T-cell (primary cell): ENCODE measurements at regions not wholly inside any gene's neighbourhood (a gene's known extent, or its start where the extent isn't known, plus 50 kb on each side); places are given as distances from the start of the nearest gene placed in this dataset.

Experiments
- ATAC-seq, 4 experiments: fragments of 200-7000 bp in 3 of 4; fragments of 150-1000 bp in 1 of 4; cut with Tn5 transposase; replicated peaks in 1 of 4; 1 replicate in 3 of 4; 2 replicates in 1 of 4; pipeline ENCODE4 v1.10.0; 2021; ENCODE audit warnings: moderate library complexity in 3 of 4, mild to moderate bottlenecking in 2 of 4, moderate number of reproducible peaks in 1 of 4
- CTCF ChIA-PET, 2 donors: fragments of 300-600 bp; sonication (Branson Sonifier 250); formaldehyde crosslinking; loops; one replicate each; lab custom pipeline; 2022; ENCODE audit warnings: antibody characterized with exemption in 2 of 2; lab: Charles Lee
- POLR2A ChIA-PET, 2 donors: fragments of 300-600 bp; sonication (Branson Sonifier 250); formaldehyde crosslinking; loops; one replicate each; lab custom pipeline; 2022; ENCODE audit warnings: antibody characterized with exemption in 2 of 2; lab: Charles Lee
- DNase-seq, 35 experiments: peaks; one replicate each; pipeline versions ENCODE4 v3.0.0 to v3.0.0-alpha.2; 2013 to 2023
- H3K27ac ChIP-seq: one replicate; pipeline ENCODE4 v1.5.1; 2013; ENCODE audit warnings: low read length
- H3K27me3 ChIP-seq, 2 experiments: replicated peaks in 1 of 2; 1 replicate in 1 of 2; 2 replicates in 1 of 2; pipeline versions ENCODE4 v1.6.1 to v1.7.0; 2013; ENCODE audit warnings: low read length in 1 of 2, mixed read lengths in 1 of 2; ENCODE audit not compliant: control insufficient read depth in 2 of 2, insufficient read depth in 2 of 2; ENCODE audit errors: extremely low read depth in 1 of 2
- H3K36me3 ChIP-seq, 2 donors: 1 replicate in 1 of 2; 2 replicates in 1 of 2; pipeline versions ENCODE4 v1.6.1 to v1.7.0; 2013; ENCODE audit warnings: low read length in 1 of 2; ENCODE audit not compliant: control insufficient read depth in 2 of 2, insufficient read depth in 1 of 2; ENCODE audit errors: extremely low read depth in 1 of 2
- H3K4me1 ChIP-seq, 2 experiments: 1 replicate in 1 of 2; 2 replicates in 1 of 2; pipeline versions ENCODE4 v1.6.1 to v1.7.0; 2013; ENCODE audit warnings: low read length in 2 of 2, mixed read lengths in 1 of 2; ENCODE audit not compliant: insufficient read depth in 2 of 2, control insufficient read depth in 1 of 2; ENCODE audit errors: extremely low read depth in 1 of 2
- H3K4me3 ChIP-seq, 2 donors: 1 replicate in 1 of 2; 2 replicates in 1 of 2; pipeline versions ENCODE4 v1.5.1 to v1.7.0; 2013; ENCODE audit warnings: mild to moderate bottlenecking in 2 of 2, low read length in 1 of 2, moderate library complexity in 1 of 2; ENCODE audit not compliant: control insufficient read depth in 1 of 2; ENCODE audit errors: extremely low read depth in 1 of 2
- H3K9me3 ChIP-seq: 2 replicates; pipeline ENCODE4 v1.7.0; 2013
- H3K27ac Mint-ChIP-seq, 2 donors: one replicate each; pipeline ENCODE4 v1.8.0; 2020 to 2021; ENCODE audit warnings: mild to moderate bottlenecking in 2 of 2, mixed read lengths in 2 of 2
- H3K27me3 Mint-ChIP-seq, 2 donors: one replicate each; pipeline ENCODE4 v1.8.0; 2021 to 2022; ENCODE audit warnings: mixed read lengths in 2 of 2
- H3K36me3 Mint-ChIP-seq: one replicate; pipeline ENCODE4 v1.8.0; 2021; ENCODE audit warnings: mixed read lengths
- H3K4me1 Mint-ChIP-seq, 3 donors: one replicate each; pipeline ENCODE4 v1.8.0; 2020 to 2022; ENCODE audit warnings: mixed read lengths in 3 of 3, mild to moderate bottlenecking in 1 of 3
- H3K4me3 Mint-ChIP-seq, 3 donors: one replicate each; pipeline ENCODE4 v1.8.0; 2020 to 2022; ENCODE audit warnings: mild to moderate bottlenecking in 3 of 3, mixed read lengths in 3 of 3, moderate library complexity in 3 of 3
- H3K9me3 Mint-ChIP-seq, 3 donors: one replicate each; pipeline ENCODE4 v1.8.0; 2020 to 2022; ENCODE audit warnings: mixed read lengths in 3 of 3
- WGBS: methylation state at CpG from one replicate; pipeline ENCODE4 v1.1.5; 2013; ENCODE audit warnings: missing lambda C conversion rate; ENCODE audit not compliant: insufficient coverage; 5-methylcytosine and 5-hydroxymethylcytosine counted together

GRCh38 chr2:220857368-220857767 is 714.7 kb downstream of the EPHA4 start:
- Mint-ChIP-seq H3K9me3 (no peaks in the 10 kb centered on the region), H3K36me3 (no peaks in the 10 kb centered on the region)

GRCh38 chr2:220858101-220858500 is 714.0 kb downstream of the EPHA4 start:
- Histone ChIP-seq H3K4me1 (no peaks in the 10 kb centered on the region), H3K27me3 (no peaks in the 10 kb centered on the region), H3K4me3 (no peak overlapping the region), H3K27ac (no peak overlapping the region), H3K9me3 (no peaks in the 10 kb centered on the region), H3K36me3 (no peaks in the 10 kb centered on the region)
- ATAC-seq (no peak), DNase-seq (no peak)
- POLR2A ChIA-PET: no interaction called here
- Mint-ChIP-seq H3K4me1 (no peaks in the 10 kb centered on the region), H3K36me3 (no peaks in the 10 kb centered on the region), H3K27ac (no peak overlapping the region), H3K27me3 (peaks cover 0 to 3% of the 10 kb centered on the region in 2 donors), H3K9me3 (no peaks in the 10 kb centered on the region), H3K4me3 (no peak overlapping the region)
- WGBS: 78% methylated on average over 2 of the region's 2 CpGs
- CTCF ChIA-PET: no interaction called here

More at GRCh38 chr2:220857368-220857767, 714.7 kb downstream of the EPHA4 start:
- H3K4me1 ChIP-seq: no peaks in the 10 kb centered on the region
- no peaks in the 10 kb centered on the region for H3K36me3 ChIP-seq
- no peak overlapping the region for H3K4me3 ChIP-seq
- H3K4me1 Mint-ChIP-seq: no peaks in the 10 kb centered on the region
- CTCF ChIA-PET: no interaction called here
- H3K27ac ChIP-seq: no peak overlapping the region
- DNase-seq (no peak), ATAC-seq (no peak)
- no peak overlapping the region for H3K27ac Mint-ChIP-seq
- POLR2A ChIA-PET: no interaction called here
- WGBS: 80% methylated on average over 1 of the region's 1 CpG
- H3K9me3 ChIP-seq: no peaks in the 10 kb centered on the region
- no peak overlapping the region for H3K4me3 Mint-ChIP-seq
- peaks cover 0 to 3% of the 10 kb centered on the region in 2 donors for H3K27me3 Mint-ChIP-seq
- no peaks in the 10 kb centered on the region for H3K27me3 ChIP-seq

GRCh38 chr2:220871909-220872308 is 700.2 kb downstream of the EPHA4 start:
- ChIA-PET CTCF (interaction anchor here in 1 of 2 donors (0.7 kb wide), 1 partner anchor 240 kb away, joined by 5 read pairs; no protein-coding TSS in a partner anchor), POLR2A (interaction anchor here in 1 of 2 donors (0.7 kb wide), 1 partner anchor 554 kb away, joined by 8 read pairs; no protein-coding TSS in a partner anchor)
- ATAC-seq (no peak), DNase-seq (no peak)
- Histone ChIP-seq H3K4me1 (no peaks in the 10 kb centered on the region), H3K27ac (no peak overlapping the region), H3K9me3 (no peaks in the 10 kb centered on the region), H3K36me3 (no peaks in the 10 kb centered on the region), H3K4me3 (no peak overlapping the region), H3K27me3 (no peaks in the 10 kb centered on the region)
- H3K27me3 Mint-ChIP-seq: no peaks in the 10 kb centered on the region
- WGBS: 88% methylated on average over 1 of the region's 6 CpGs
- no peaks in the 10 kb centered on the region for H3K4me1 Mint-ChIP-seq
- no peak overlapping the region for H3K4me3 Mint-ChIP-seq
- no peak overlapping the region for H3K27ac Mint-ChIP-seq
- H3K36me3 Mint-ChIP-seq: no peaks in the 10 kb centered on the region
- H3K9me3 Mint-ChIP-seq: peaks cover 0 to 10% (median 0%) of the 10 kb centered on the region in 3 donors

GRCh38 chr2:220876080-220876824 is 695.9 kb downstream of the EPHA4 start:
- no peak overlapping the region for H3K4me3 ChIP-seq
- ChIA-PET CTCF (no interaction called here), POLR2A (no interaction called here)
- DNase-seq: no peak
- Mint-ChIP-seq H3K36me3 (no peaks in the 10 kb centered on the region), H3K9me3 (peaks cover 0 to 6% (median 0%) of the 10 kb centered on the region in 3 donors), H3K27ac (no peak overlapping the region), H3K27me3 (peaks cover 0 to 2% of the 10 kb centered on the region in 2 donors), H3K4me1 (no peaks in the 10 kb centered on the region), H3K4me3 (no peak overlapping the region)
- no peak for ATAC-seq
- H3K9me3 ChIP-seq: no peaks in the 10 kb centered on the region
- WGBS: 75% methylated on average over 1 of the region's 3 CpGs
- H3K27ac ChIP-seq: no peak overlapping the region
- H3K36me3 ChIP-seq: no peaks in the 10 kb centered on the region
- H3K27me3 ChIP-seq: no peaks in the 10 kb centered on the region
- no peaks in the 10 kb centered on the region for H3K4me1 ChIP-seq

- Histone ChIP-seq H3K27ac (no peak overlapping the region), H3K4me1 (no peaks in the 10 kb centered on the region), H3K36me3 (no peaks in the 10 kb centered on the region), H3K9me3 (no peaks in the 10 kb centered on the region), H3K27me3 (no peaks in the 10 kb centered on the region), H3K4me3 (no peak overlapping the region)
- POLR2A ChIA-PET: no interaction called here
- Mint-ChIP-seq H3K9me3 (peaks cover 0 to 6% (median 0%) of the 10 kb centered on the region in 3 donors), H3K4me3 (no peak overlapping the region), H3K27me3 (peaks cover 0 to 3% of the 10 kb centered on the region in 2 donors), H3K27ac (no peak overlapping the region), H3K36me3 (no peaks in the 10 kb centered on the region), H3K4me1 (no peaks in the 10 kb centered on the region)
- ATAC-seq (no peak), DNase-seq (no peak)
- CTCF ChIA-PET: no interaction called here
- WGBS: no CpG with 5 or more reads among the region's 2 CpGs
Measured at GRCh38 chr2:220877491-220877890, 694.6 kb downstream of the EPHA4 start.

- ChIA-PET POLR2A (no interaction called here), CTCF (no interaction called here)
- H3K27me3 ChIP-seq: no peaks in the 10 kb centered on the region
- Mint-ChIP-seq H3K4me1 (no peaks in the 10 kb centered on the region), H3K4me3 (no peak overlapping the region), H3K9me3 (peaks cover 0 to 6% (median 0%) of the 10 kb centered on the region in 3 donors), H3K27ac (no peak overlapping the region), H3K27me3 (peaks cover 0 to 3% of the 10 kb centered on the region in 2 donors), H3K36me3 (no peaks in the 10 kb centered on the region)
- DNase-seq (no peak), ATAC-seq (no peak)
- whole genome bisulfite sequencing: no CpG with 5 or more reads among the region's 4 CpGs
- no peak overlapping the region for H3K4me3 ChIP-seq
- H3K4me1 ChIP-seq: no peaks in the 10 kb centered on the region
- no peaks in the 10 kb centered on the region for H3K9me3 ChIP-seq
- no peak overlapping the region for H3K27ac ChIP-seq
- no peaks in the 10 kb centered on the region for H3K36me3 ChIP-seq
Measured at GRCh38 chr2:220877897-220878296, 694.2 kb downstream of the EPHA4 start.
